HG03196 (cell line): ENCODE measurements at regions not wholly inside any gene's neighbourhood (a gene's known extent, or its start where the extent isn't known, plus 50 kb on each side); places are given as distances from the start of the nearest gene placed in this dataset.
"Not testable (repeated sequence)": the region's sequence is repeated elsewhere in the genome, so short reads cannot be mapped to it uniquely, and the experiment has no call there.

ENCODE experiments used
- ATAC-seq: cut with Tn5 transposase; IDR thresholded peaks from one replicate; pipeline ENCODE4 v1.9.1; 2021; ENCODE audit not compliant: unreplicated experiment

- no peak for ATAC-seq
These were observed 251.2 kb downstream of the PAPSS1 start for GRCh38 chr4:107468812-107469211.

DNA sequence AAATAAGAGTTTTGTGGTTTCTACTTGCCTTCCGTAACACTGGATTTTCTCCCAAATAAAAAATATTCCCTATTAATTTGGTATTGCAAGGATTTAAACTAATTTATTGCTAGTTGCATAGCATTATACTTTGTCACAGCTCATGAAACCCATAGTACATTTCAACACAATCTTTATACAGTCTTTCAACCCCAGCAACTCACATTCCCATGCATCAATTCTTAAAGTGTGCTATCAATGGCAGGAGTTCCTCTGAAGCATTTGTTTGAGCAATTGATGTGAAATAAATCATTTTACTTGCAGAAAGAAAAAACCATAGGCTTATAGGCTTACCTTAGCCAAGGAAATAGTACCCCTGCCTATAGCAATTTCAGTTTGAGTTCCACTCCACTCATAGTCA lies 251.9 kb downstream of the PAPSS1 start:
- no peak for ATAC-seq

DNA sequence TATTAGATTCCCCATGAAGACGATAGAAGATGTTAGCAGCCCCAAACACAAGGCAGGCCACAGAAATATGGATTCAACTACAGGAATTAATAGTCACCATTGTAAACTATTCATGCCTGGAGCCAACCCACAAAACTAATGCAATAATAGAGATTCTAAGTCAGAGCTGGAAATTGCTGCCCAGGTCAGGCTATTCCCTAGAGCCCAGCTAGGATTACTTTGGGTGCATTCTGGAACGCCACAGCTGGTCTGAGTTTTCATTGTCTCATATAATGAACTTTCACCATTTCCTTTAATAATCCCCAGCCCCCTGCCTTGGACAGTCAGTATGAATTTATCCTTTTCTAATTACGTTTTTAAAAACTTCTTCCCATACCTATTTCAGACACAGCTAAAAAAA lies 252.6 kb downstream of the PAPSS1 start:
- no peak for ATAC-seq

- ATAC-seq, result no peak
These were observed 261.8 kb downstream of the PAPSS1 start for GRCh38 chr4:107458194-107458593.

GRCh38 chr4:107453987-107454386 lies 266.0 kb downstream of the PAPSS1 start:
- no peak for ATAC-seq

DNA sequence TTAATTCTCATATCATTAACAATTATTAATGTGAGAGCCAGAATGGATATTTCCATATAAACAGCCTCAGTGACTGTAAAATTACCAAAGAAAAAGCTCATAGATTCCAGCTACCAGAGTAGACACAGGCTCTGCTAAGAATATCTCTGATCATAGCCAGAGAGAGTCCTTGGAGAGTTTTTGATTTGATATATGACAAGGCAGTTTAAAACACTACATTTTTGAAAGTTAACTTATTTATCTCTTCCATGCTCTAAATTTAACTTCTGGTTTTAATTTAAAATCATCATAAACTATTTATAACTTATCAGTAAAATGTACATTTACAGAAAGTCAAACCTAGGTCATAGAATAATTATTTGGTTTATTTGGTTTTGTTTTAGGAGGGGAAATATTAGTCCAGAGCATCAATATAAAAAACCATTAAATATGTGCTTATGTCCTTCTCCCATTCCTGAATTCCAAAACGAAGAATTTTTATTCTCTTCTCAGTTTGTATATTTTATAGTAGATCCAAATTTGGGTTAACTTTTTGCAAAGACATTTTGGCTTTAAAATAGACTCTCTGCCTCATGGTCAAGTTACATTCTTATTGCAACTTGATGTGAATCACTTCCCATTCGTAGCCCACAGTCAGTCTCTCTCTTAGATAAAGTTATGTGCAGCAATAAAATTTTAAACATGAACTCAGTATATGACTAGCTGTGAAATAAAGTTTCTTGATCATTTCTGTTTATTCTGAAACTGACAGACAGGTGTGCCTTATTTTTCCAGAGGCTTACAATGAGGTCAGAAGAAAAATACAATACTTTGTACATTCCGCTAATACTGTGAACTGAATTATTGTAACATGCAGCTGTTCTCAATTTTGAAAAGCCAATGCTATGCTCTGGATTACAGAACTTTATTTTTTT lies 267.1 kb downstream of the PAPSS1 start:
- no peak for ATAC-seq

GRCh38 chr4:107449611-107450369 lies 270.2 kb downstream of the PAPSS1 start:
- no peak for ATAC-seq

GRCh38 chr4:107442538-107443111 lies 277.4 kb downstream of the PAPSS1 start:
- ATAC-seq, result no peak

GRCh38 chr4:107439401-107439800 lies 280.6 kb downstream of the PAPSS1 start:
- ATAC-seq, result no peak

- ATAC-seq, result not testable (repeated sequence)
These were observed 283.6 kb downstream of the PAPSS1 start for GRCh38 chr4:107436471-107436870.

DNA sequence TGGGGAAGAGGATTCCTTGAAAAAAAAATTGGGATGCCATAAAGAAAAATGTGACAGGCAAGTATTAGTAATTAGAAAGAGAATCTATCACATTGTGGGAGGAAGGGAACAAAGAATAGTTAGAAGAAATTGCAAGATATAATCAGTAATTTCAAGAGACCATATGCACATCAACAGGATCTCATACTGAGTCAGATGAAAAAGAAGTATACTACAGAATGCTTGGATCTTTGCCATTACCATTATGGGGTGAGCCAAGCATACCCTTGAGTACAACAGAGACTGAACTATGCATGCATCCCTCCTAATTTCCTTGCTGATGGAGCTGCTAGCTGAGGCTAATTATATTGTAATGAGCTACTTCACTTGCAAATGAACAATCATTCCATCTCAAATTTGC lies 287.6 kb downstream of the PAPSS1 start:
- no peak for ATAC-seq

GRCh38 chr4:107423677-107424405 lies 296.2 kb downstream of the PAPSS1 start:
- no peak for ATAC-seq

- not testable (repeated sequence) for ATAC-seq
These were observed 300.5 kb downstream of the PAPSS1 start for GRCh38 chr4:107419536-107419935.

DNA sequence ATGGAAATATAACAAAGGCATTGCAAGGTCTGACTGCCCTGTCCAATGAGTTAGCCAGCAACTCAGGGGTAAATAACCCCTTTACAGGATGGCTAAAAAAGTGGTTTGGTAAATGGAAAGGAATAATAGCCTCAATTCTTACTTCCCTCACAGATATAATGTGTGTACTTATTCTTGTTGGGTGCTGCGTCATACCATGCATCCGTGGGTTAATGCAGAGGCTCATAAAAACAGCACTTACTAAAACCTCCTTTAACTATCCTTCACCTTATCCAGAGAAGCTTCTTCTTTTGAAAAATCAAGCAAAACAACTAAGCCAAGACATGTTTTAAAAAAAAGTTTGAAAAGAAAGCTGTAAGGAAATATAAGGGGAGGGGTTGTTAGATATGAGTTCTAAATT lies 301.0 kb downstream of the PAPSS1 start:
- no peak for ATAC-seq

GRCh38 chr4:107415490-107415889 lies 304.5 kb downstream of the PAPSS1 start:
- not testable (repeated sequence) for ATAC-seq

GRCh38 chr4:107409872-107410271 lies 310.2 kb downstream of the PAPSS1 start:
- not testable (repeated sequence) for ATAC-seq

DNA sequence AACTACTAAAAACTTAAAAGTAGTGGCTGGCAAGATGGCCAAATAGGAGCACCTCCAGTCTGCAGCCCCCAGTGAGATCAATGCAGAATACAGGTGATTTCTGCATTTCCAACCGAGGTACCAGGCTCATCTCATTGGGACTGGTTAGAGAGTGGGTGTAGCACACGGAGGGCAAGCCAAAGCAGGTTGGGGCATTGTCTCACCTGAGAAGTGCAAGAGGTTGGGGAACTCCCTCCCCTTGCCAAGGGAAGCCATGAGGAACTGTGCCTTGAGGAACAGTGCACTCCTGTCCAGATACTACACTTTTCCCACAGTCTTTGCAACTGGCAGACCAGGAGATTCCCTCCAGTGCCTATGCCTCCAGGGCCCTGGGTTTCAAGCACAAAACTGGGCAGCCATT lies 311.1 kb downstream of the PAPSS1 start:
- ATAC-seq, result no peak

- no peak for ATAC-seq
These were observed 315.3 kb downstream of the PAPSS1 start for GRCh38 chr4:107404591-107405300.

- ATAC-seq, result no peak
These were observed 317.7 kb downstream of the PAPSS1 start for GRCh38 chr4:107402291-107402690.

DNA sequence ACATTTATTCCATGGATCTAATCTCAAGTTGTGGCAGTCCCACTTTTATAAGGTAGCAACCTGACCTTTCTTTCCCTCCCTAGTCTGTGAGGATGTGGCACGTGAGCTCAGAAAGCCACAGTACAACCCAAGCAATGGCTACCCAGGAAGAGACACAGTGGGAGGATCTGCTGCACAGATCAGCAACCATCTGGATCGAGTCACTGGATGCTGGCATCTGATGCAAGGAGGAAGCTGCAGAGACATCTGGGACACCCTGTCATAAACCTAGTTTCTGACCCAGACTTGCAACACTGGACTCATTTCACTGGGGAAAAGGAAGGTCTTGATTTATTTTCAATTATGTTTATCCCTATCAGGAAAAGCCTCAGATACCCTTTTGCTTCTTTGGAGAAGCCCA lies 327.1 kb downstream of the PAPSS1 start:
- no peak for ATAC-seq
